ENCODE measurements at regions not wholly inside any gene's neighbourhood (a gene's known extent, or its start where the extent isn't known, plus 50 kb on each side); places are given as distances from the start of the nearest gene placed in this dataset.

DNA sequence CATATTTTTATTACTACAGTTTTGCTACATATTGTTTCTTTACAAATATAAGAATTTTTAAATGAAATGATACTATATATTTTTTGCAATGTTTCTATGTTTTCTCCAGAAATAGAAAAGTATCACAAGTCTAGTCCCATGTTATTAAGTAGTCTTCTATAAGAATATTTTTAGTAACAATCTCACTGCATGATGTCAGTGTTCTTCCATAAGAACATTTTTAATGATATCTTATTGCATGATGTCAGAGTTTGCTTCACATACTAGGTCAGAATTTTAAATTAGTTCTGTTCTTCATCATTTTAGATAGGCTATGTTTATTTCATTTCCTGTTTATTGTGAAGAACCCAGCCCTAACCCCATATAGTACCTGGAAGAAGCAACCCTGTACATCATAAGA, 265.3 kb upstream of the IL12A start:
- H3K27ac ChIP-seq (ENCODE audit: low read depth, low read length) = no peak overlapping the region
- no peak overlapping the region for H3K9ac ChIP-seq (ENCODE audit: low read length)
- H3K9me3 ChIP-seq (ENCODE audit: insufficient read depth, low read length) = no peaks in the 10 kb centered on the region
- H3K9me2 ChIP-seq (replicated peaks; ENCODE audit: insufficient read depth, low read length) = no peaks in the 10 kb centered on the region
- no peak for TF ChIP-seq EZH2phosphoT487 (conservative IDR thresholded peaks at IDR 0.05; ENCODE audit: low read length)
- TF ChIP-seq CTCF (IDR thresholded peaks at IDR 0.05; ENCODE audit: insufficient read depth, low read length, poor library complexity, severe bottlenecking) = no peak
- H3F3A ChIP-seq (ENCODE audit: insufficient read depth) = no peaks in the 10 kb centered on the region
- no peaks in the 10 kb centered on the region for H4K20me1 ChIP-seq (ENCODE audit: low read depth, low read length)
- no peaks in the 10 kb centered on the region for H3K36me3 ChIP-seq (ENCODE audit: low read length)
- H3K4me3 ChIP-seq (ENCODE audit: insufficient read depth, low read length, poor library complexity, severe bottlenecking) = no peak overlapping the region
- H3K27me3 ChIP-seq (ENCODE audit: low read length) = no peaks in the 10 kb centered on the region
- H2AFZ ChIP-seq (ENCODE audit: low read depth, low read length, severe bottlenecking) = no peak overlapping the region
- no peaks in the 10 kb centered on the region for H3K79me2 ChIP-seq (ENCODE audit: insufficient read depth, low read length)
- no peak overlapping the region for H3K4me2 ChIP-seq (ENCODE audit: low read depth, low read length, poor library complexity, severe bottlenecking)

DNA sequence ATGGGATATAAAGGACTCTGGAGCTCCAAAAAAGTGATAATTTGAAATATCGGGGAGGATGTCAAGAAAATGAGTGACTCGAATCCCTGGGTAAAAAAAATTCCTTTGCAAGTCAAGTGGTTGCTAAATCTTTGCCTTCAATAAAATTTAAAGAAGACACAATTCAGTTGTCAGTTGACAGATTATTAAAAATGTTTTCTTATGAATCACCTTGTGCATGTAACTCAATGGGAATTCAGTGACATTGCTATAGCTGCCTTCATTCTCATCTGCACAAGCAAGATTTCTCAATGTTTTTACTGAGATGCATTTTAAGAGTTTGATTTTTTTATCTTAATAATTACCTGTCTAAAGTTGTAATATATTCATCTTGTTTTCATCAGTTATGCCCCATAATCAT, 264.0 kb upstream of the IL12A start:
- no peaks in the 10 kb centered on the region for H3K9me3 ChIP-seq (ENCODE audit: insufficient read depth, low read length)
- H3K36me3 ChIP-seq (ENCODE audit: low read length) = no peaks in the 10 kb centered on the region
- TF ChIP-seq CTCF (IDR thresholded peaks at IDR 0.05; ENCODE audit: insufficient read depth, low read length, poor library complexity, severe bottlenecking) (no peak), EZH2phosphoT487 (conservative IDR thresholded peaks at IDR 0.05; ENCODE audit: low read length) (no peak)
- H3K4me3 ChIP-seq (ENCODE audit: insufficient read depth, low read length, poor library complexity, severe bottlenecking) = no peak overlapping the region
- H3F3A ChIP-seq (ENCODE audit: insufficient read depth) = no peaks in the 10 kb centered on the region
- H3K4me2 ChIP-seq (ENCODE audit: low read depth, low read length, poor library complexity, severe bottlenecking) = no peak overlapping the region
- H3K9ac ChIP-seq (ENCODE audit: low read length) = no peak overlapping the region
- H3K79me2 ChIP-seq (ENCODE audit: insufficient read depth, low read length) = no peaks in the 10 kb centered on the region
- no peak overlapping the region for H3K27ac ChIP-seq (ENCODE audit: low read depth, low read length)
- H4K20me1 ChIP-seq (ENCODE audit: low read depth, low read length) = no peaks in the 10 kb centered on the region
- H2AFZ ChIP-seq (ENCODE audit: low read depth, low read length, severe bottlenecking) = no peak overlapping the region
- no peaks in the 10 kb centered on the region for H3K9me2 ChIP-seq (replicated peaks; ENCODE audit: insufficient read depth, low read length)
- no peaks in the 10 kb centered on the region for H3K27me3 ChIP-seq (ENCODE audit: low read length)

DNA sequence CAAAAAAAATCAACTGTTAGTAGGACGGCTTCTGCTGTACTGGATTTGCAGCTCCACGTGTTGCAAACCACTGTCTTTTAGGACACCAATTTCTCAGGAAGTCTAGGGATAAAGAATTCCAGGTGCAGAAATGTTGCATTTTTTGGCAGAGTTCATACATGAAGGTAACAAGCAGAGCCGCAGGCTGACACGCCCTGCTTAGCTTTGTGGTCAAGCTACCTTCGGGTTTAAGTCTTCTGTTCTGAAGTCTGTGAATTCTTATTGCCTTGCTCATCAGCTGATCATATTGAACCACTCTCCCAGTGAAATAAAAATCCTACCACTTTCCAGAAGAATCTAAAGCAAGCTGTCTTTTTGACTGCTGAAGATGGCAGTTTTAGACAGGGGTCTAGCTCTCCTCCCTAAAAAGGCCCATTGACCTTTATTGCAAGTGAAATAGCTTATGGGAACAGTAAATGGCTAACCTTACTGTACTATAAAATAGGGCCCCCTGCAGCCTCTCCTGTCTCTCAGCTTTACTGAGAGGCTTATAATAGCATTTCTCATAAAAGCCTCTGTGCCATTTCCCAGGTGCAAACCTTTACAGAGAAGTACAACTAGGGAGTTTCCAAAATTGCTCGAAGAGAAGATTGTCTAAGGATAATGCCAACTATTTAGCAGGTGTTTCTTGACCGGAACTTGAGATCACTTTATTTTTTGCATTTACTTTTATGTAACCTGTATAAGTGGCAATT, 262.2 kb upstream of the IL12A start:
- Histone ChIP-seq H3K4me3 (ENCODE audit: insufficient read depth, low read length, poor library complexity, severe bottlenecking) (no peak overlapping the region), H3K9ac (ENCODE audit: low read length) (no peak overlapping the region), H4K20me1 (ENCODE audit: low read depth, low read length) (no peaks in the 10 kb centered on the region), H3K4me2 (ENCODE audit: low read depth, low read length, poor library complexity, severe bottlenecking) (no peak overlapping the region), H3K9me3 (ENCODE audit: insufficient read depth, low read length) (no peaks in the 10 kb centered on the region), H3F3A (ENCODE audit: insufficient read depth) (no peaks in the 10 kb centered on the region), H3K9me2 (replicated peaks; ENCODE audit: insufficient read depth, low read length) (no peaks in the 10 kb centered on the region), H3K36me3 (ENCODE audit: low read length) (no peaks in the 10 kb centered on the region), H3K27ac (ENCODE audit: low read depth, low read length) (no peak overlapping the region), H3K27me3 (ENCODE audit: low read length) (no peaks in the 10 kb centered on the region), H3K79me2 (ENCODE audit: insufficient read depth, low read length) (no peaks in the 10 kb centered on the region), H2AFZ (ENCODE audit: low read depth, low read length, severe bottlenecking) (no peak overlapping the region)
- TF ChIP-seq CTCF (IDR thresholded peaks at IDR 0.05; ENCODE audit: insufficient read depth, low read length, poor library complexity, severe bottlenecking) (no peak), EZH2phosphoT487 (conservative IDR thresholded peaks at IDR 0.05; ENCODE audit: low read length) (no peak)

Measured in SU-DHL-6 (cell line).